AG09309 (cell line): ENCODE measurements at regions not wholly inside any gene's neighbourhood (a gene's known extent, or its start where the extent isn't known, plus 50 kb on each side); places are given as distances from the start of the nearest gene placed in this dataset.

Experiments
- DNase-seq: peaks from one replicate; pipeline ENCODE4 v3.0.0-alpha.2; 2010; ENCODE audit warnings: low read depth
- H3K4me3 ChIP-seq: 2 replicates; pipeline ENCODE4 v1.5.1; 2011; ENCODE audit warnings: mild to moderate bottlenecking, low read depth, low read length, moderate library complexity; ENCODE audit not compliant: control insufficient read depth
- CTCF ChIP-seq: IDR thresholded peaks from 2 replicates; pipeline ENCODE4 v1.5.1; 2011; ENCODE audit warnings: mild to moderate bottlenecking, low read depth, low read length, inconsistent platforms; ENCODE audit not compliant: insufficient read depth, control insufficient read depth; ENCODE audit errors: missing control alignments

GRCh38 chr4:41859087-41859486, 76.1 kb upstream of the TMEM33 start:
- no peak for DNase-seq
- H3K4me3 ChIP-seq: no peak overlapping the region
- no peak for TF ChIP-seq CTCF

- no peak for DNase-seq
- no peak overlapping the region for H3K4me3 ChIP-seq
- TF ChIP-seq CTCF: no peak
These were observed 78.0 kb upstream of the TMEM33 start for GRCh38 chr4:41857226-41857641.

DNA sequence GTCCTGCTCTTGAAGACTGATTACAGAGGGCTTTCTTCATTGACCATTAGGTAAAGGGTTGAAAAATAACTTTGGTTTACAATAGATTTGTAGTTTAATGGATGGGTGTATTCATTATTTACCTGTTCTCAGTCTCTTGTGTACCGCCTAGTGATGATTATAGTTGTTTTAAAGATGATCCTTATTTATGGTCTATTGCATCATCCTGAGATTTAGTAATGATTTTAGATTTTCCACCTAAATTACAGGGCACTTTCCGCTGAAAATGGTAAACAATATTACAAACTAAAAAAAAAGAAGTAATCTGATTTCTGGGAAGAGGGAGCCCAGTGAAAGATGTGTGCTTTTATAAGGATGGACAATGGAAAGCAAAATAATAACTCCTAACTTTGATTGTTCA, 78.4 kb upstream of the TMEM33 start:
- TF ChIP-seq CTCF: no peak
- DNase-seq: no peak
- H3K4me3 ChIP-seq: no peak overlapping the region

GRCh38 chr4:41853973-41854372, 81.3 kb upstream of the TMEM33 start:
- H3K4me3 ChIP-seq: no peak overlapping the region
- no peak for DNase-seq
- TF ChIP-seq CTCF: peak; percentile 16

DNA sequence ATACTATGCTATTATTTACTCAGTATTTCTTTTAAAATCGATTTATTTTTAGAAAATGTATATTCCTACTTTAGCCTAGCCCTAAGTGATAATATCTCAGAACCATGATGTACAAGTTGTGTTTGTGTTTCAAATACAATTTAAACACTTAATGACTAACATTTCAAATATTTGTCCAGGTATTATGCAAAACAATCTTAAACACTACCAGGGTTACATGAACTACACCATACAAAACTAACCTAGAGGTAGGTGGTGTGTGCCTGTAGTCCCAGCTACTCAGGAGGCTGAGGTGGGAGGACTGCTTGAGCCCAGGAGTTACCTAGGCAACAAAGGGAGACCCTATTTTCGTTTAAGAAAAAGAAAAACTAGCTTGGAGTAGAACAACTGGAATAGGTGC, 83.0 kb upstream of the TMEM33 start:
- DNase-seq: no peak
- no peak overlapping the region for H3K4me3 ChIP-seq
- no peak for TF ChIP-seq CTCF

DNA sequence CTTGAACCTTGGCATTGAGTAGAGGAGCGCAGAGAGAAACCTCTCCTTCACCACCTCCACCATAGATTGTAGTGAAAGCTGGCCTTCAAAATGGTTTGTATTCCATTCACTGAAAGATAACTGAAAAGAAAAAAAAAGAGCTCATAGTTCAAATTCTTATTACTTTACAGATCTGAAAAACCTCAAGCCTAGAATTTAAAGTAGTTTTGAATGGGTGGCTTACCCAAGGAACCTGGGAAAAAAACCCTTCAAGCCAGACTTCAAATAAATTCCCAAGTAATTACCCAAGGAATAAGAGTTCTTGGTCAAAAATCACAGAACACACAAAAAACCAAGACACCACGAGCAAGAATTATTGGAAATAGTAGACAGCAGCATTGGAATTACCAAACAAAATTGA, 83.6 kb upstream of the TMEM33 start:
- TF ChIP-seq CTCF: no peak
- H3K4me3 ChIP-seq: no peak overlapping the region
- DNase-seq: no peak

- no peak for DNase-seq
- no peak overlapping the region for H3K4me3 ChIP-seq
- no peak for TF ChIP-seq CTCF
These were observed 90.9 kb upstream of the TMEM33 start for GRCh38 chr4:41844327-41844726.
